HT1080 (cell line): ENCODE measurements at regions not wholly inside any gene's neighbourhood (a gene's known extent, or its start where the extent isn't known, plus 50 kb on each side); places are given as distances from the start of the nearest gene placed in this dataset. TPM values are rescaled to one million over a fixed set of nuclear protein-coding genes. Genes with fewer than 3 reads are reported as not detected.
"Not testable (repeated sequence)": the region's sequence is repeated elsewhere in the genome, so short reads cannot be mapped to it uniquely, and the experiment has no call there.

Experiments used
- DNase-seq: peaks from one replicate; pipeline ENCODE4 v3.0.0-alpha.2; 2015; ENCODE audit warnings: low read depth
- small RNA-seq: library from RNA; depleted of rRNA; stranded (forward); fragments of <200 nt; gene quantifications from one replicate; pipeline ENCODE3, GENCODE V24; 2014

- DNase-seq: no peak
These were observed 112.2 kb upstream of the SYNCRIP start for GRCh38 chr6:85754894-85755293.

- DNase-seq: no peak
These were observed 109.9 kb upstream of the SYNCRIP start for GRCh38 chr6:85752602-85753001.

- DNase-seq: no peak
These were observed 108.8 kb upstream of the SYNCRIP start for GRCh38 chr6:85751374-85752055.

DNA sequence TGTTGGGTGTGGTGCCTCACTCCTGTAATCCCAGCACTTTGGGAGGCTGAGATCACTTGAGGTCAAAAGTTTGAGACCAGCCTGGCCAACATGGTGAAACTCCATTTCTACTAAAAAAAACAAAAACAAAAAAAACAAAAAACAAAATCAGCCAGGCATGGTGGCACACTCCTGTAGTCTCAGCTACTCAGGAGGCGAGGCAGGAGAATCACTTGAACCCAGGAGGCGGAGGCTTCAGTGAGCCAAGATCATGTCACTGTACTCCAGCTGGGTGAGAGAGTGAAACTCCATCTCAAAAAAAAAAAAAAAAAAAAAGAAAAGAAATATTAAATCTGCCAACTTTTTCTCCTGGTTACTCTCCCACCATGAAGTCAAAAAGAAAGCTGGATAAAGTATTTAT, 107.5 kb upstream of the SYNCRIP start:
- DNase-seq: not testable (repeated sequence)

- no peak for DNase-seq
These were observed 106.5 kb upstream of the SYNCRIP start for GRCh38 chr6:85749236-85749635.

DNA sequence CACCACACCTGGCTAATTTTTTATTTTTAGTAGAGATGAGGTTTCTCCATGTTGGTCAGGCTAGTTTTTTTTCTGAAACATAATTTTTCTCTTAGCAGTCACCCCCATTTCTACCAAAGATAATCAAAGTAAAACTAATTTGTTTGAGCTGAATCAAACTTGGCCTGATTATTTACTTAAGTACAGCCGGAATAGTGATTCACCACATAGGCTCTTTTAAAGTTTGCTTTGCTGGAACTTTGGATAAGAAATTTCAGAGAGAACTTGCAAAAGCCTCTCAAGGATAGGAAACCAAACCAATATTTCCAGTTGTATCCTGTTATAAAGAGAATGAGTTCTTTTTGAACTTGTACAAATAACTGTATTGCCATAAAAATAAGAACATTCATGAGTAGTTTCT, 105.0 kb upstream of the SYNCRIP start:
- peak; percentile 33 for DNase-seq

GRCh38 chr6:85747093-85747492, 104.4 kb upstream of the SYNCRIP start:
- DNase-seq: no peak

DNA sequence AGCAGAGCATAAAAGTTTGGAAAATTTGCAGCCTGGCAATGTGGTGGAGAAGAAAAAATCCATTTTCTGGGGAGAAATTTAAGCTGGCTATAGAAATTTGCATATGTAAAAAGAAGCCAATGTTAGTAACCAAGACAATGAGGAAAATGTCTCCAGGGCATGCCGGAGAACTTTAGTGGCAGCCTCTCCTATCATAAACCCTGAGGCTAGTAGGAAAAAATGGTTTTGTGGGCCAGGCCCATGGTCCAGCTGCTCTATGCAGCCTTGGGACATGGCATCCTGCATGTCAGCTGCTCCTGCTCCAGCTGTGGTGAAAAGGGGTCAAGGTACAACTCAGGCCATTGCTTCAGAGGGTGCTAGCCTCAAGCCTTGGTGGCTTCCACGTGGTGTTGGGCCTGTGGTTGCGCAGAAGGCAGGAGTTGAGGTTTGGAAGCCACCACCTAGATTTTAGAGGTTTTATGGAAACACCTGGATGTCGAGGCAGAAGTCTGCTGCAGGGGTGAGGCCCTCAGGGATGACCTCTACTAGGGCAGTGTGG, 101.8 kb upstream of the SYNCRIP start:
- no peak for DNase-seq

- DNase-seq: no peak
These were observed 83.5 kb upstream of the SYNCRIP start for GRCh38 chr6:85726206-85726605.

- DNase-seq: no peak
These were observed 73.1 kb upstream of the SYNCRIP start for GRCh38 chr6:85715797-85716196.

GRCh38 chr6:85714893-85715530, 72.3 kb upstream of the SYNCRIP start:
- DNase-seq: no peak

DNA sequence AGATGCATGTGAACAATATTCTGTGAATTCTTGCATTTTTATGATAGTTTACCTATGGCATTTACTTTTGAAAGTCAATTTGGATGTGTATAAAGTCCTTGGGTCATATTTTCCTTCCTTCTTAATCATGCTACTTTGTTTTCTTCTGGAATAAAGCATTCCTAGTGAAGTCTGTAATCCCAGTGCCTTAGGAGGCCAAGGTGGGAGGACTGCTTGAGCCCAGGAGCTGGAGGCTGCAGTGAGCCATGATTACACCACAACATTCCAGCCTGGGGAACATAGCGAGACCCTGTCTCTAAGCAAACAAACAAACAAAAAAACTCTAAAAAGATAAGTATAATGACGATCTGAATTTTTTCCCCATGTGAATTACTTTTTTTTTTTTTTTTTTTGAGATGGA, 69.7 kb upstream of the SYNCRIP start:
- no peak for DNase-seq

DNA sequence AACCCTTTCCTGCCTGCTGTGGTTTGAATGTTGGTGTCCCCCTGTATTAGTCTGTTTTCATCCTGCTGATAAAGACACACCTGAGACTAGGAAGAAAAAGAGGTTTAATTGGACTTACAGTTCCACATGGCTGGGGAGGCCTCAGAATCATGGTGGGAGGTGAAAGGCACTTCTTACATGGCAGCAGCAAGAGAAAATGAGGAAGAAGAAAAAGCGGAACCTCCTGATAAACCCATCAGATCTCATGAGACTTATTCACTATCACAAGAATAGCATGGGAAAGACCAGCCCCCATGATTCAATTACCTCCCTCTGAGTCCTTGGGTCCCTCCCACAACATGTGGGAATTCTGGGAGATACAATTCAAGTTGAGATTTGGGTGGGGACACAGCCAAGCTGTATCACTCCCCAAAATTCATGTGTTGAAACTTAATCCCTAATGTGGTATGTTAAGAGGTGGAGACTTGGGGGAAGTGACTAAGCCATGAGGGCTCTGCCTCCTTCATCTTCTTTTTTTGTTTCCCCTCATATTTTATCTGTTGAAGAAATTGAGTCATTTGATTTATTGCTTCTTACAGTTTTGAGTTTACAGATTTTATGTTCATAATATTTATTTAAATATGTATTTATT, 64.9 kb upstream of the SYNCRIP start:
- DNase-seq: peak; percentile 42

DNA sequence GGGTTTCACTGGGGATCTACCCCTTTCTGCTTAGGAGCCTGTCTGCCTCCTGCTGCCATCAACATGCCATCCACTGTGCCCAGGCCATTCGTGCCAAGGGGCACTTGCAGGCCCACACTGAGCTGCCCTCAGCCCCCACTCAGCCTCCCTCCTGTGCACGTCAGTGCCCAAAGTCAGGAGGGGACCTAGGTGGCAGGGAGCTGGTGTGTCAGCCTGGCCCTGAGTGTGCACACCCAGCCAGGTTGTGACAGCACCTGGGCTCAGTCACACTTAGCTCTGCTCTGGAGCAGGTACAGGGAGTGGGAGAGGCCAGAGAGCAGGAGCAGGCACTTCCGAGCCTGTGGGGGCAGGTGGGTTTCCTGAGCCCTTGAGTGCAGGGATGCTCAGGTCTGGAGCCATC, 63.6 kb upstream of the SYNCRIP start:
- no peak for DNase-seq

GRCh38 chr6:85705220-85705619, 62.5 kb upstream of the SYNCRIP start:
- no peak for DNase-seq

GRCh38 chr6:85703406-85703805, 60.7 kb upstream of the SYNCRIP start:
- no peak for DNase-seq

Small RNAs in the stretch of these regions (small RNA-seq; reads per million reads assigned to genes)
- not detected for gene RF00019
- gene RN7SL643P: not detected
- gene RNU4-12P: not detected
- gene RNU4-72P: not detected
- not detected for gene SMIM11P1
